ENCODE measurements at regions not wholly inside any gene's neighbourhood (a gene's known extent, or its start where the extent isn't known, plus 50 kb on each side); places are given as distances from the start of the nearest gene placed in this dataset.

DNA sequence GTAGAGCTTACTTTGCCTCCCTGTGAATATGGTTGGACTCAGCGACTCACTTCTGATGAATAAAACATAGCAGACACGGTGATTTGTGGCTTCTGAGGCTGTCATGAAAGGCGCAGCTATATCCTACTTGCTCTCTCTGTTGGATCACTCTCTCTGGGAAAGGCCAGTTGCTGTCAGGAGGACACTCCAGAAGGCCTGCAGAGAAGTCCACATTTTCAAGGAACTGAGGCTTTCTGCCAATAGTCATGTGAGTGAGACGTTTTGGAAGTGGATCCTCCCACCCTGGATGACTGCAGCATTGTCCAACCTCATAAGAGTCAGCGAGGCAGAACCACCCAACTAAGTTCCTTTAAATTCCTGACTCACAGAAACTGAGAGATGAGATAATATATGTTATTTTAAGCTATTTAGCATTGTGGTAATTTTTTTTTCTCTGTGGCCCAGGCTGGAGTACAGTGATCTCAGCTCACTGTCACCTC, 156.0 kb upstream of the MAST4 start:
- TF ChIP-seq, protein P1, sequence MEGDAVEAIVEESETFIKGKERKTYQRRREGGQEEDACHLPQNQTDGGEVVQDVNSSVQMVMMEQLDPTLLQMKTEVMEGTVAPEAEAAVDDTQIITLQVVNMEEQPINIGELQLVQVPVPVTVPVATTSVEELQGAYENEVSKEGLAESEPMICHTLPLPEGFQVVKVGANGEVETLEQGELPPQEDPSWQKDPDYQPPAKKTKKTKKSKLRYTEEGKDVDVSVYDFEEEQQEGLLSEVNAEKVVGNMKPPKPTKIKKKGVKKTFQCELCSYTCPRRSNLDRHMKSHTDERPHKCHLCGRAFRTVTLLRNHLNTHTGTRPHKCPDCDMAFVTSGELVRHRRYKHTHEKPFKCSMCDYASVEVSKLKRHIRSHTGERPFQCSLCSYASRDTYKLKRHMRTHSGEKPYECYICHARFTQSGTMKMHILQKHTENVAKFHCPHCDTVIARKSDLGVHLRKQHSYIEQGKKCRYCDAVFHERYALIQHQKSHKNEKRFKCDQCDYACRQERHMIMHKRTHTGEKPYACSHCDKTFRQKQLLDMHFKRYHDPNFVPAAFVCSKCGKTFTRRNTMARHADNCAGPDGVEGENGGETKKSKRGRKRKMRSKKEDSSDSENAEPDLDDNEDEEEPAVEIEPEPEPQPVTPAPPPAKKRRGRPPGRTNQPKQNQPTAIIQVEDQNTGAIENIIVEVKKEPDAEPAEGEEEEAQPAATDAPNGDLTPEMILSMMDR (IDR thresholded peaks at IDR 0.05), result no peak
- TF ChIP-seq POLR2A (IDR thresholded peaks at IDR 0.05) (no peak), EP300 (IDR thresholded peaks at IDR 0.05) (no peak)

Measured in suprapubic skin (tissue), 3 donors.